Esophagus muscularis mucosa (tissue), 4 donors: ENCODE measurements at regions not wholly inside any gene's neighbourhood (a gene's known extent, or its start where the extent isn't known, plus 50 kb on each side); places are given as distances from the start of the nearest gene placed in this dataset.

Experiments
- DNase-seq: peaks from one replicate; pipeline ENCODE4 v3.0.0-alpha.2; 2017; ENCODE audit errors: extremely low spot score
- H3K27ac ChIP-seq, 4 donors: fragments of 200-600 bp; sonication (generic); replicated peaks in 1 of 4; 1 replicate in 3 of 4; 2 replicates in 1 of 4; pipeline ENCODE4 v1.5.1; 2016 to 2019; ENCODE audit warnings: mild to moderate bottlenecking in 1 of 4
- H3K27me3 ChIP-seq, 4 donors: fragments of 200-600 bp; sonication (generic); one replicate each; pipeline versions ENCODE4 v1.5.1 to v1.6.0; 2016 to 2019
- H3K36me3 ChIP-seq, 4 donors: fragments of 200-600 bp; sonication (generic); one replicate each; pipeline ENCODE4 v1.5.1; 2016 to 2019
- H3K4me1 ChIP-seq, 4 donors: fragments of 200-600 bp; sonication (generic); one replicate each; pipeline ENCODE4 v1.5.1; 2016 to 2019
- H3K4me3 ChIP-seq, 4 donors: fragments of 200-600 bp; sonication (generic); 1 replicate in 2 of 4; 2 replicates in 2 of 4; pipeline ENCODE4 v1.5.1; 2016 to 2019; ENCODE audit warnings: mild to moderate bottlenecking in 4 of 4, moderate library complexity in 1 of 4
- H3K9me3 ChIP-seq, 4 donors: fragments of 200-600 bp; sonication (generic); 1 replicate in 3 of 4; 2 replicates in 1 of 4; pipeline ENCODE4 v1.5.1; 2016 to 2019
- EP300 ChIP-seq: sonication (generic); formaldehyde crosslinking; IDR thresholded peaks from one replicate; pipeline ENCODE4 v1.6.1; 2017; ENCODE audit warnings: antibody characterized with exemption
- POLR2A ChIP-seq: fragments of 450-650 bp; IDR thresholded peaks from one replicate; pipeline ENCODE4 v1.6.1; 2017; ENCODE audit warnings: antibody characterized with exemption, moderate library complexity, mild to moderate bottlenecking, low read depth
- POLR2AphosphoS5 ChIP-seq, 2 donors: sonication (generic); formaldehyde crosslinking; IDR thresholded peaks; one replicate each; pipeline ENCODE4 v1.6.1; 2017; ENCODE audit warnings: antibody characterized with exemption in 2 of 2
- WGBS: methylation state at CpG from one replicate; pipeline ENCODE4 v1.1.5; 2018; 5-methylcytosine and 5-hydroxymethylcytosine counted together
- intact Hi-C: fragments of 100-400 bp; cut with DNase I; formaldehyde crosslinking; loops from one replicate; pipeline ENCODE4 v1.15.1; 2023
- TF ChIP-seq, protein P1 (sequence below), 3 experiments: fragments of 200-600 bp in 2 of 3; fragments of 450-650 bp in 1 of 3; sonication (generic) in 2 of 3; IDR thresholded peaks; one replicate each; pipeline ENCODE4 v1.5.1; 2017 to 2019; ENCODE audit warnings: antibody characterized with exemption in 3 of 3, mild to moderate bottlenecking in 2 of 3, moderate library complexity in 1 of 3

DNA sequence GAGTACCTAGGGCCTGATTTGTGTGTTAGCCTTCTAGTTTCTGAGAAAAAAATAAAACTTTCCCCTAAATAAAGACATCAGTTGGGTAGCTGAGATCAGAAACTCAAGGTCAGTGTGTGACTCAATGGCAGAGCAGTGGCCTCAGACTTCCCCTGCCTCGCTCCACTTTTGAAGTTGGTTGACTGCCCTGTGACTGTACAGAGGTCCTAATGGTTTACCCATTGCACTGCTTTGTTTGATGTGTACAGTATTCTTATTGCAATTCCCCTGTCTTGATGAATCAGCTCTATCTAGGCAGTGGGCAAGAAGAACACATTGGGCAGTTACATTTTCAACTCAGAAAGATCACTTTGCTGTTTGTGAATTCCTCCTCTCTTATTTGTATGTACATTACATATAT lies 315.7 kb downstream of the KCNS3 start:
- no peaks in the 10 kb centered on the region for H3K4me1 ChIP-seq
- no peak overlapping the region for H3K4me3 ChIP-seq
- no peak for DNase-seq
- no peak overlapping the region for H3K27ac ChIP-seq
- WGBS: 92% methylated on average over 1 of the region's 1 CpG
- H3K27me3 ChIP-seq: no peaks in the 10 kb centered on the region
- TF ChIP-seq, protein P1, sequence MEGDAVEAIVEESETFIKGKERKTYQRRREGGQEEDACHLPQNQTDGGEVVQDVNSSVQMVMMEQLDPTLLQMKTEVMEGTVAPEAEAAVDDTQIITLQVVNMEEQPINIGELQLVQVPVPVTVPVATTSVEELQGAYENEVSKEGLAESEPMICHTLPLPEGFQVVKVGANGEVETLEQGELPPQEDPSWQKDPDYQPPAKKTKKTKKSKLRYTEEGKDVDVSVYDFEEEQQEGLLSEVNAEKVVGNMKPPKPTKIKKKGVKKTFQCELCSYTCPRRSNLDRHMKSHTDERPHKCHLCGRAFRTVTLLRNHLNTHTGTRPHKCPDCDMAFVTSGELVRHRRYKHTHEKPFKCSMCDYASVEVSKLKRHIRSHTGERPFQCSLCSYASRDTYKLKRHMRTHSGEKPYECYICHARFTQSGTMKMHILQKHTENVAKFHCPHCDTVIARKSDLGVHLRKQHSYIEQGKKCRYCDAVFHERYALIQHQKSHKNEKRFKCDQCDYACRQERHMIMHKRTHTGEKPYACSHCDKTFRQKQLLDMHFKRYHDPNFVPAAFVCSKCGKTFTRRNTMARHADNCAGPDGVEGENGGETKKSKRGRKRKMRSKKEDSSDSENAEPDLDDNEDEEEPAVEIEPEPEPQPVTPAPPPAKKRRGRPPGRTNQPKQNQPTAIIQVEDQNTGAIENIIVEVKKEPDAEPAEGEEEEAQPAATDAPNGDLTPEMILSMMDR (IDR thresholded peaks at IDR 0.05): no peak
- TF ChIP-seq POLR2AphosphoS5 (IDR thresholded peaks at IDR 0.05) (no peak), EP300 (no peak), POLR2A (no peak)
- H3K9me3 ChIP-seq: no peaks in the 10 kb centered on the region
- no peaks in the 10 kb centered on the region for H3K36me3 ChIP-seq
- intact Hi-C loops: no loop called here

DNA sequence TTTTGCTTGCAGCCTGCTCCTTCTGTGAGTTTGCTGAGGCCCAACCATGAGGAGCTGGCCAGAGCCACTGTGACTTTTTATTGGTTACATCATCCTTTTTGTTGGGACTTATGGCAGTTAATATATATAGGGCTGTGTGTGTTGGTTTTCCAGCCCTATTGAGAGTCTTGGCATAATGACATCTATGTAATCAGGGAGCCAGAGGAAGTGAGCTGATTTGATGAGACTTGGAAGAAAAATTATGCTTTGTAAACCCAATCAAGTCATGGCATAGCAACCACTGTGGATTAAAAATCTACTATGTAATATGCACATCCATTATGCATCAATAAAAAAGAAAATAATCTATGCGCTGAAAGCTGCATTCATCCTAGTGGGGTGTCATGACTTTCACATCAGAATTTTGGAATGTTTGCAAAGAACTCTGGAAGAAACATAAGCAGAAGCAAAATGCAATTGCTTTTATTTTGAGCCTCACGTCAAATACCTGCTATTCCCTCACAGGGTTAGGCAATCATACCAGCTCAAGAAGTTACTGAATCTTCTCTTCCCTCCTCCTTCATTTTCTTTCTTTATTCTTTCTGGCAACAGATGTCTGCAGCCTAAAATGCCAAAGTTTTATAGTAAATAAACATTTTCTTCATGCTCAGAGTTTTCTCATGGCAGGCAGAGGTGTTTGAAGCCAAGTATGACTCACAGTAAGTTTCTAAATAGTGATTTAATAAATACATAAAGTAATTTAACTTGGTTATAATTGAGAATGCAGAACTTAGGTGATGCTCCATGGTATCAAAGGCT lies 308.5 kb downstream of the KCNS3 start:
- Histone ChIP-seq H3K27me3 (no peaks in the 10 kb centered on the region), H3K9me3 (no peaks in the 10 kb centered on the region), H3K27ac (no peak overlapping the region), H3K4me3 (no peak overlapping the region), H3K4me1 (peaks cover 0 to 9% (median 6%) of the 10 kb centered on the region in 4 donors), H3K36me3 (no peaks in the 10 kb centered on the region)
- 52% methylated on average over 2 of the region's 2 CpGs for WGBS
- DNase-seq: no peak
- TF ChIP-seq, protein P1 (IDR thresholded peaks at IDR 0.05): no peak
- TF ChIP-seq POLR2AphosphoS5 (IDR thresholded peaks at IDR 0.05) (no peak), EP300 (no peak), POLR2A (no peak)
- intact Hi-C loops: no loop called here

DNA sequence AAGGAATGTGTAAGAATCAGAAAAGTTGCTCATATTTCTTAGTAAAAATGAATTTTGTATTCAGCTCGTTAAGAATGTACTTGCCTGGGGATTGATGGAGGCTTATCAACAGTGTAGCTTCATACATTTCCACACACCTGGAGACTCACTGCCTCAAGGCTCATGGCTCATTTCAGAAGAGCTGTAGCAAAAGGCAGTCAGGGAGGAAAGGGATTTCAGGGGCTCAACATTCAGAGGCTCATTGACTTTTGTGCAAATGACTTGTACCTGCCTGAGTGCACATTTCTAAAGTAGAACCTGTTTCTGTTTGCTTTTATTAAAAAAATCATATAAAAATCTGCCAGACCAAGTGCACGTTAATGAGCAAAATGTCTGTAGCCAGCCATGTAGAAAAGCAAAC lies 304.4 kb downstream of the KCNS3 start:
- no peaks in the 10 kb centered on the region for H3K36me3 ChIP-seq
- H3K9me3 ChIP-seq: no peaks in the 10 kb centered on the region
- peaks cover 0 to 9% (median 6%) of the 10 kb centered on the region in 4 donors for H3K4me1 ChIP-seq
- intact Hi-C loops: no loop called here
- no peak for DNase-seq
- no peak overlapping the region for H3K27ac ChIP-seq
- H3K27me3 ChIP-seq: no peaks in the 10 kb centered on the region
- H3K4me3 ChIP-seq: no peak overlapping the region
- TF ChIP-seq POLR2A (no peak), POLR2AphosphoS5 (IDR thresholded peaks at IDR 0.05) (no peak), EP300 (no peak)
- TF ChIP-seq, protein P1 (IDR thresholded peaks at IDR 0.05): no peak
- WGBS: 90% methylated on average over 2 of the region's 2 CpGs

DNA sequence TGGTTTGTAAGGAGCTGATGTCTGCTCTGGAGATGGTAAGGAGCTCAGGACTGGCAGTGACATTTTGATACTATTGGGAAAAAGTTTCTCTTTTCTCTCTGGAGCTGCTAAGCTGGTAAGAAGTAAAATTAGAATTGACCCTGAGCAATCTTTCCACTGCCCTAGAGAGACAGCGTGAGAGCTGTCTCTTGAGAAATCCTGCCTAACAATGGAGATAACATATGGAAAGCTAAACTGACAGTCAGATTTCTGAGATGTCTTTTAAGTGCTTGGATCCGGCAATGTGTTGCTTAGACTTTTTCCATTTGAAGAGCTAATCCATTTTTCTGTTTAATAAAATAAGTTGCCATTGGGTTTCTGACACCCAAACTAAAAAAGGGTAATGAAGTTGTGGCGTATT lies 302.4 kb downstream of the KCNS3 start:
- TF ChIP-seq, protein P1 (IDR thresholded peaks at IDR 0.05): no peak
- no peak for TF ChIP-seq POLR2AphosphoS5 (IDR thresholded peaks at IDR 0.05)
- no peak for TF ChIP-seq POLR2A
- no peak for TF ChIP-seq EP300

More for the DNA sequence above, 302.4 kb downstream of the KCNS3 start:
- H3K4me3 ChIP-seq: no peak overlapping the region
- WGBS: 70% methylated on average over 3 of the region's 3 CpGs
- no peaks in the 10 kb centered on the region for H3K27me3 ChIP-seq
- no peaks in the 10 kb centered on the region for H3K36me3 ChIP-seq
- no peaks in the 10 kb centered on the region for H3K9me3 ChIP-seq
- H3K27ac ChIP-seq: no peak overlapping the region
- DNase-seq: no peak
- intact Hi-C loops: no loop called here
- H3K4me1 ChIP-seq: no peaks in the 10 kb centered on the region
